AG04449 (cell line): ENCODE measurements at regions not wholly inside any gene's neighbourhood (a gene's known extent, or its start where the extent isn't known, plus 50 kb on each side); places are given as distances from the start of the nearest gene placed in this dataset.
"Not testable (repeated sequence)": the region's sequence is repeated elsewhere in the genome, so short reads cannot be mapped to it uniquely, and the experiment has no call there.

Source experiments
- CTCF ChIA-PET: fragments of 350-600 bp; formaldehyde crosslinking; extraction: SDS; loops from one replicate; lab custom pipeline; 2021; ENCODE audit warnings: antibody characterized with exemption; lab: Yijun Ruan, JAX
- POLR2A ChIA-PET: fragments of 400-600, 350-600 bp; formaldehyde crosslinking; extraction: SDS; loops from one replicate; lab custom pipeline; 2020; ENCODE audit warnings: antibody characterized with exemption, inconsistent platforms; lab: Yijun Ruan, JAX
- DNase-seq: peaks from one replicate; pipeline ENCODE4 v3.0.0-alpha.2; 2010; ENCODE audit warnings: low read depth, low spot score
- H3K4me3 ChIP-seq: 2 replicates; pipeline ENCODE4 v1.5.1; 2011; ENCODE audit warnings: low read depth, mild to moderate bottlenecking, control low read depth, low read length
- TF ChIP-seq, protein P1 (sequence below): IDR thresholded peaks from one replicate; pipeline ENCODE4 v1.5.1; 2011; ENCODE audit warnings: mild to moderate bottlenecking, moderate library complexity, low read length, control low read depth, inconsistent platforms; ENCODE audit not compliant: insufficient read depth; ENCODE audit errors: missing control alignments

DNA sequence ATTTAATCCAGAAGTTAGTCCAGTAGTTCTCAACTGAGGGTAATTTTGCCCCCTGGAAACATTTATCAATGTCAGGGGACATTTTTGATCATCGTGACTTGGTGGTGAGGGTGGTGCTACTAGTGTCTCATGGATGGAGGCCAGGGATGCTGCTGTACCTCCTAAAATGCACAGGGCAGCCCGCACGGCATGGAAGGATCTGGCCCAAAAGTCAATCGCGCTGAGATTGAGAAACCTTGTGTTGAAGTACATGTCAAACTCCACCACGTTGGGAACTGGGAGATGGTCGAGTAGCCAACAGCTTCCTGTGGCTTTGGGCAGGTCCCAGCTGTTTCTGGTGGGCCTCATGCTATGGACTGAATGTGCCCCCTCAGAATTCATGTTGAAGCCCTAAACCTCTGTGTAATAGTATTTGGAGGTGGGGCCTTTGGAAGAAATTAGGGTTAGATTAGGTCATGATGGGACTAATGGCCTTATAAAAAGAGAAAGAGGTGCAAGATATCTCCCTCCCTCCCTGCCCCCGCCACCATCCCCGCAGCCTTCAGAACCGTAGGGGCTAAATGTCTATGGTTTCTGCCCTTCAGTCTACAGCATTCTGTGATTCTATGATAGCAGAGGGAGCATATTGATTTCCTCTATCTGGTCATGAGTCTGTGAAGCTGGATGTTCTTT, 259.7 kb downstream of the MYCN start:
- ChIA-PET CTCF (no interaction called here), POLR2A (no interaction called here)
- TF ChIP-seq, protein P1, sequence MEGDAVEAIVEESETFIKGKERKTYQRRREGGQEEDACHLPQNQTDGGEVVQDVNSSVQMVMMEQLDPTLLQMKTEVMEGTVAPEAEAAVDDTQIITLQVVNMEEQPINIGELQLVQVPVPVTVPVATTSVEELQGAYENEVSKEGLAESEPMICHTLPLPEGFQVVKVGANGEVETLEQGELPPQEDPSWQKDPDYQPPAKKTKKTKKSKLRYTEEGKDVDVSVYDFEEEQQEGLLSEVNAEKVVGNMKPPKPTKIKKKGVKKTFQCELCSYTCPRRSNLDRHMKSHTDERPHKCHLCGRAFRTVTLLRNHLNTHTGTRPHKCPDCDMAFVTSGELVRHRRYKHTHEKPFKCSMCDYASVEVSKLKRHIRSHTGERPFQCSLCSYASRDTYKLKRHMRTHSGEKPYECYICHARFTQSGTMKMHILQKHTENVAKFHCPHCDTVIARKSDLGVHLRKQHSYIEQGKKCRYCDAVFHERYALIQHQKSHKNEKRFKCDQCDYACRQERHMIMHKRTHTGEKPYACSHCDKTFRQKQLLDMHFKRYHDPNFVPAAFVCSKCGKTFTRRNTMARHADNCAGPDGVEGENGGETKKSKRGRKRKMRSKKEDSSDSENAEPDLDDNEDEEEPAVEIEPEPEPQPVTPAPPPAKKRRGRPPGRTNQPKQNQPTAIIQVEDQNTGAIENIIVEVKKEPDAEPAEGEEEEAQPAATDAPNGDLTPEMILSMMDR = no peak
- DNase-seq = no peak
- no peak overlapping the region for H3K4me3 ChIP-seq

- CTCF ChIA-PET, POLR2A ChIA-PET, DNase-seq: not testable (repeated sequence)
Observed at GRCh38 chr2:16199241-16199640, 258.9 kb downstream of the MYCN start.

DNA sequence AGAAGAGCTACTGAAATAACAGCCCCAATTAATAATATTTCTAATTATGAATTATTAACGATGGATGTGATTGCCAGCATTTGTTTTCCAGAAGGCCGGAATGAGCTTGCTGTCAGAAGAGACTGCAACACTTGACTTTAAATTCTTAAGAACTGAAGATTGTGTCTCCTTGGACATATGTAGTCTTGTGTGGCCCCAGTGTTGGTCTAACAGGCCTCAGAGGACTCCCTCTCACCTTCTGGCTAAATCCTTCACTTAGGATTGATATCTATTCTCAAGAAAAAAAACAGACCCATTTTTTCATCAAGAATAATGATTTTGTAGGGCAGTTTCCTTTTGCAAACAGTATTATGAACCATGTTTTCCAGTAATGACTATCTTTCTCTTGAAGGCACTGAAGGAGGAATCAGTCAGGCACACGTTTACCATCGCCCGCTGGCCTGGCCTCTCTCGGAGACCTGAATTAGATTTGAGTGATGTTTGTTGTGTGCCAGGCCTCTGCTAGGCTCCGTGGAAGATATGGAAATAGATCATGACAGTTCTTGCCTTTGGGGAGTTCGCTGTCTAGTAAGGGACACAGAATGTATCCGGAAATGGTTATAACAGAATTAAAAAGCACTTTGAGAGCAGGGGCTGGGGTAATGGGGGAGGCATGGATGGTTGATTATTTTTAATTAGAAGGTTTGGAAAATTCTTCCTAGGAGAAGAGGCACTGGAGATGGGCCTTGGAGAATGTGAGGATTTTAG, 258.0 kb downstream of the MYCN start:
- CTCF ChIA-PET = no interaction called here
- DNase-seq = no peak
- H3K4me3 ChIP-seq = no peak overlapping the region
- TF ChIP-seq, protein P1 = no peak
- POLR2A ChIA-PET = no interaction called here

More at GRCh38 chr2:16199241-16199640, 258.9 kb downstream of the MYCN start:
- not testable (repeated sequence) for H3K4me3 ChIP-seq

GRCh38 chr2:16197504-16198147, 257.3 kb downstream of the MYCN start:
- POLR2A ChIA-PET = no interaction called here
- DNase-seq = no peak
- CTCF ChIA-PET = no interaction called here
- TF ChIP-seq, protein P1 = no peak
- H3K4me3 ChIP-seq = no peak overlapping the region

DNA sequence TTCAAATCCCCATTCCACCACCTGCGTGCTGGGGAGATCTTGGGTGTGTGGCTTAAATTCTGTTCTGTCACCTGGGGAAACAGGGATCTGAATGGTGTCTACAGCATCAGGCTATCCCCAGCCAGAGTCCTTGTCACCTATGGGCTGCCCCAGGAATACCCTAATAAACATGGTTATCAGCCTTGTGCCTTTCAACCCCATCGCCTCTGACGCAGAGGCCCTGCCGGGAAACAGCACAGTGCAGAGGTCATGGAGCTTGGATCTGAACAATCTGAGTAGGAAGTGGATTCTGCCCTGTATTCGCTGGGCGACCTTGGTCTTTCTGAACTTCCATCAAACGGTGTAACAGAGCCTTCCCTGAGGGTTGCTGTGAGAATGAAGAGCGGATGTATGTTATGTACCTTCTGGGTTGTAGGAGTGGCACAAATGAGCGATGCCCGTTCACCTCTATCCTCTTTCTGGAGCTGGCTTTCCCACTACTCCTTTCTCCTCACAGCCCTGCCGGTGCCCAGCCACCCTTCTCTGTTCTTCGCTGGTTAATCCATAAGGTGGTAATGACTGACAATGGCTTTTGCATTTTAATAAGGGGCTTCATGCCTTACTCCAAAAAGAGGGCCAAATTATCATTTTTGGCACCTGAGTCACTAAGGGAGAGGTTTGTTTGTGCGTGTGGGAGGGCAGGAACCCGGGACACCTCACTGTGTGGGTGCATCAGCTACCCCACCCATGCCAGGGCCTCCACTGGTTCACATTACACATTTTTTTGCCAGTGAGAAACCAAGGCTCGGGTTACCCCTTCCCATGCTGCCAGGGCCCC, 256.5 kb downstream of the MYCN start:
- TF ChIP-seq, protein P1 = no peak
- DNase-seq = no peak
- CTCF ChIA-PET = no interaction called here
- POLR2A ChIA-PET = no interaction called here
- H3K4me3 ChIP-seq = no peak overlapping the region

DNA sequence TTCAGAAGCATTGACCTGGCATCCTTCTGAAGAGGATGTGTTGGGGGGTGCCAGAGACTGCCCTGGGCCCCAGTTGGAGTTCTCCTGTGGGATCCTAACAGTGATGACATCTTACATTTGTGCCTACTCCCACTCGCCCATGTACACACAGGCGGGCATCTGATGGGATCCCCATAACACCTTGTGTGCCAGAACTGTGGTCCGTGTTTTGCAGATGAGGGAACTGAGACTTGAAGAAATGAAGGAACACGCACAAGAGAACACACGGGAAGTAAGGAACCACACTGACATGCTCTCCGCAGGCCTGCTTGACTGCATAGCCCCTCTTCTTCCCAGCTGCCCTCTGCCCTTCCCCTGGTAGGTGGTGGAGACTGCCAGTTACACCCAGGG, 255.3 kb downstream of the MYCN start:
- POLR2A ChIA-PET = no interaction called here
- TF ChIP-seq, protein P1 = no peak
- CTCF ChIA-PET = no interaction called here
- DNase-seq = no peak
- no peak overlapping the region for H3K4me3 ChIP-seq
